Neural progenitor cell (in vitro differentiated cells): ENCODE measurements at regions not wholly inside any gene's neighbourhood (a gene's known extent, or its start where the extent isn't known, plus 50 kb on each side); places are given as distances from the start of the nearest gene placed in this dataset.
A peak's percentile ranks its signal among the peaks of the same experiment; 100 is the strongest.

Source experiments
- DNase-seq: peaks from one replicate; pipeline ENCODE4 v3.0.0-alpha.2; 2016; ENCODE audit warnings: low spot score
- H2AFZ ChIP-seq: fragments of 200-600 bp; sonication (generic); replicated peaks from 2 replicates; pipeline ENCODE4 v1.6.1; 2016; ENCODE audit warnings: antibody characterized with exemption
- H3F3A ChIP-seq: fragments of 200-600 bp; sonication (generic); 2 replicates; pipeline ENCODE4 v1.6.1; 2016; ENCODE audit warnings: antibody characterized with exemption, low read depth
- H3K27ac ChIP-seq: fragments of 200-600 bp; sonication (generic); 2 replicates; pipeline ENCODE4 v1.5.1; 2016; ENCODE audit warnings: mild to moderate bottlenecking
- H3K27me3 ChIP-seq: fragments of 200-600 bp; sonication (generic); 2 replicates; pipeline ENCODE4 v1.6.1; 2016; ENCODE audit warnings: mild to moderate bottlenecking, moderate library complexity
- H3K36me3 ChIP-seq: fragments of 200-600 bp; sonication (generic); 2 replicates; pipeline ENCODE4 v1.5.1; 2016
- H3K4me1 ChIP-seq: fragments of 200-600 bp; sonication (generic); 2 replicates; pipeline ENCODE4 v1.6.1; 2016; ENCODE audit warnings: mixed run types
- H3K4me2 ChIP-seq: fragments of 200-600 bp; sonication (generic); 2 replicates; pipeline ENCODE4 v1.6.1; 2016
- H3K4me3 ChIP-seq: fragments of 200-600 bp; sonication (generic); 2 replicates; pipeline ENCODE4 v1.5.1; 2016
- H3K79me2 ChIP-seq: fragments of 200-600 bp; sonication (generic); 2 replicates; pipeline ENCODE4 v1.6.1; 2016; ENCODE audit warnings: low read depth
- H3K9ac ChIP-seq: fragments of 200-600 bp; sonication (generic); 2 replicates; pipeline ENCODE4 v1.6.1; 2016
- H3K9me3 ChIP-seq: fragments of 200-600 bp; sonication (generic); 2 replicates; pipeline ENCODE4 v1.5.1; 2016; ENCODE audit warnings: low read depth
- H4K20me1 ChIP-seq: fragments of 200-600 bp; sonication (generic); 2 replicates; pipeline ENCODE4 v1.6.1; 2016; ENCODE audit warnings: low read depth
- H3K27ac Mint-ChIP-seq: 3 replicates; pipeline ENCODE4 v1.8.0; 2021; ENCODE audit warnings: mixed read lengths
- H3K27me3 Mint-ChIP-seq: 2 replicates; pipeline ENCODE4 v1.8.0; 2022; ENCODE audit warnings: low read depth, mild to moderate bottlenecking, inconsistent platforms, moderate library complexity, mixed read lengths; ENCODE audit not compliant: insufficient read depth
- H3K36me3 Mint-ChIP-seq: 3 replicates; pipeline ENCODE4 v1.8.0; 2021; ENCODE audit warnings: mixed read lengths
- H3K4me1 Mint-ChIP-seq: 3 replicates; pipeline ENCODE4 v1.8.0; 2021; ENCODE audit warnings: mixed read lengths
- H3K4me3 Mint-ChIP-seq: 3 replicates; pipeline ENCODE4 v1.8.0; 2021; ENCODE audit warnings: mild to moderate bottlenecking, moderate library complexity, mixed read lengths
- H3K9me3 Mint-ChIP-seq: 3 replicates; pipeline ENCODE4 v1.8.0; 2020; ENCODE audit warnings: mixed read lengths
- EZH2 ChIP-seq: fragments of 200-600 bp; sonication (generic); IDR thresholded peaks from 2 replicates; pipeline ENCODE4 v1.6.1; 2017; ENCODE audit warnings: antibody characterized with exemption, mild to moderate bottlenecking, moderate library complexity
- EZH2phosphoT487 ChIP-seq: fragments of 200-600 bp; sonication (generic); IDR thresholded peaks from 2 replicates; pipeline ENCODE4 v1.6.1; 2017; ENCODE audit warnings: antibody characterized with exemption
- TF ChIP-seq, protein P1 (sequence below): fragments of 200-600 bp; sonication (generic); IDR thresholded peaks from 2 replicates; pipeline ENCODE4 v1.5.1; 2017; ENCODE audit warnings: antibody characterized with exemption, mild to moderate bottlenecking

DNA sequence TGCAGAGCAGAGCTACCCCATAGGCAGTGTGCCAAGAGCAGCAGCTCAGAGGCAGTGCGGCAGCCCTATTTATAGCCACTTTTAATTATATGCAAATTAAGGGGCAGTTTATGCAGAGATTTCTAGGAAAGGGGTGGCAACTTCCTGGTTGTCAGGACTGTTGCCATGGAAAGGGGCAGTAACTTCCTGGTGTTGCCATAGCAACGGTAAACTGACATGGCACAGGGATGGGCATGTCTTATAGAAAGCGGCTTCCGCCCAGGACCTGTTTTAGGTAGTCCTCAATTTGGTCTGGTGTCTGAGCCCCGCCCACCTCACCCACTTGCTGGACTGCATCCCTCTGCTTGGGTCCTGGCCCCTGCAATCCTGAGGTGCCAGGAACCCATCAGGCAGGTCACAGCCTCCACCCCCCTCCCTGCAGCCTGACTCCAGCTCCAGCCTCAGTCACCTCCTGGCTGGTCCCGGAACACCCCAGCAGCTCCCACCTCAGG lies 115.8 kb downstream of the TMEM130 start:
- DNase-seq = peak; percentile 70
- Histone ChIP-seq H2AFZ (peak overlapping the region; percentile 50), H3K4me3 (no peak overlapping the region), H3K27me3 (no peaks in the 10 kb centered on the region), H3K36me3 (no peaks in the 10 kb centered on the region), H3K4me2 (no peak overlapping the region), H4K20me1 (no peaks in the 10 kb centered on the region), H3K27ac (no peak overlapping the region), H3K9me3 (no peaks in the 10 kb centered on the region), H3K79me2 (no peaks in the 10 kb centered on the region), H3K9ac (no peak overlapping the region), H3F3A (peaks cover 8% of the 10 kb centered on the region), H3K4me1 (no peaks in the 10 kb centered on the region)
- Mint-ChIP-seq H3K9me3 (peaks cover 5% of the 10 kb centered on the region), H3K4me3 (no peak overlapping the region), H3K27me3 (peaks cover 8% of the 10 kb centered on the region), H3K4me1 (peaks cover 5% of the 10 kb centered on the region), H3K36me3 (no peaks in the 10 kb centered on the region), H3K27ac (no peak overlapping the region)
- TF ChIP-seq EZH2phosphoT487 = no peak
- TF ChIP-seq EZH2 = no peak
- TF ChIP-seq, protein P1, sequence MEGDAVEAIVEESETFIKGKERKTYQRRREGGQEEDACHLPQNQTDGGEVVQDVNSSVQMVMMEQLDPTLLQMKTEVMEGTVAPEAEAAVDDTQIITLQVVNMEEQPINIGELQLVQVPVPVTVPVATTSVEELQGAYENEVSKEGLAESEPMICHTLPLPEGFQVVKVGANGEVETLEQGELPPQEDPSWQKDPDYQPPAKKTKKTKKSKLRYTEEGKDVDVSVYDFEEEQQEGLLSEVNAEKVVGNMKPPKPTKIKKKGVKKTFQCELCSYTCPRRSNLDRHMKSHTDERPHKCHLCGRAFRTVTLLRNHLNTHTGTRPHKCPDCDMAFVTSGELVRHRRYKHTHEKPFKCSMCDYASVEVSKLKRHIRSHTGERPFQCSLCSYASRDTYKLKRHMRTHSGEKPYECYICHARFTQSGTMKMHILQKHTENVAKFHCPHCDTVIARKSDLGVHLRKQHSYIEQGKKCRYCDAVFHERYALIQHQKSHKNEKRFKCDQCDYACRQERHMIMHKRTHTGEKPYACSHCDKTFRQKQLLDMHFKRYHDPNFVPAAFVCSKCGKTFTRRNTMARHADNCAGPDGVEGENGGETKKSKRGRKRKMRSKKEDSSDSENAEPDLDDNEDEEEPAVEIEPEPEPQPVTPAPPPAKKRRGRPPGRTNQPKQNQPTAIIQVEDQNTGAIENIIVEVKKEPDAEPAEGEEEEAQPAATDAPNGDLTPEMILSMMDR = no peak

DNA sequence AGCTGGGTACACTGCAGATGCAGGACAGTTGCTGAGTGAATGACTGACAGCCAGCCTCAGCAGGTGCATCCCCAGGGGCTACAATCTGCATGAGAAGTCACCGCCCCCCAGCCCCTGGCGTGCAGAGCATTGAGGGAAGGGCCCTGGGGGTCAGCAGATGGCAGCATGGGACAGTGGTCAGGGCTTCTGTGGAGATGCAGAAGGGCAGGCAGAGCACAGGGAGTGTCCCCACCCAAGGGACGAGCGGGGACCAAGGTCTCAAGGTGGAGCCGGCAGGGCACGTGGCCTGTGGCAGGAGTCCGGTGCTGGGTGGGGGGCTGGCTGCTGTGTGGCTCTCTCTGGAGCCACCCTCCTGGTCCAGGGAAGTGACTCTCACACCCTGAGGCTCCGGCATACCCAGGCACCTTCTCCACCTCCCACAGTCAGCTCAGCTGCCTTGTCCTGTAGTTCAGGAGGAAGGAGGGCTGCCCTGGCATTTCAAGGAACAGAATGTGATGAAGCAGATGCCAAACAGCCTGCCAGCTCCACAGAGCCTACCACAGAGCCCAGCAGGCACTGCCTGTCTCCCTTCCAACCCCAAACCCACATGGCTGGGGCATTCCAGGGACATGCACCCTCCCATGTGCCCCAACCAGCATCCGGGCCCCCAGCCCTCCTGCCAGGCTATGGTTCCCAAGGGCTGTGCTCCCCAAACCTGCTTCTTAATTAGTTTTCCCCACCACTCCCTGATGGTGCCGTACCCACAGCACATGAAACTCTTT lies 114.5 kb downstream of the TMEM130 start:
- H3K4me2 ChIP-seq = no peak overlapping the region
- no peaks in the 10 kb centered on the region for H3K79me2 ChIP-seq
- H3F3A ChIP-seq = peaks cover 8% of the 10 kb centered on the region
- Mint-ChIP-seq H3K27me3 (peaks cover 8% of the 10 kb centered on the region), H3K36me3 (no peaks in the 10 kb centered on the region), H3K4me3 (no peak overlapping the region), H3K4me1 (peaks cover 6% of the 10 kb centered on the region), H3K27ac (no peak overlapping the region), H3K9me3 (peaks cover 5% of the 10 kb centered on the region)
- H3K9ac ChIP-seq = no peak overlapping the region
- TF ChIP-seq, protein P1 = peak; percentile 45
- TF ChIP-seq EZH2phosphoT487 = no peak
- no peak for TF ChIP-seq EZH2
- DNase-seq = peak; percentile 49
- H3K27ac ChIP-seq = no peak overlapping the region
- H4K20me1 ChIP-seq = no peaks in the 10 kb centered on the region
- H3K4me1 ChIP-seq = no peaks in the 10 kb centered on the region
- H3K36me3 ChIP-seq = no peaks in the 10 kb centered on the region
- no peaks in the 10 kb centered on the region for H3K9me3 ChIP-seq
- H3K4me3 ChIP-seq = no peak overlapping the region
- H3K27me3 ChIP-seq = no peaks in the 10 kb centered on the region
- H2AFZ ChIP-seq = peak overlapping the region; percentile 19

DNA sequence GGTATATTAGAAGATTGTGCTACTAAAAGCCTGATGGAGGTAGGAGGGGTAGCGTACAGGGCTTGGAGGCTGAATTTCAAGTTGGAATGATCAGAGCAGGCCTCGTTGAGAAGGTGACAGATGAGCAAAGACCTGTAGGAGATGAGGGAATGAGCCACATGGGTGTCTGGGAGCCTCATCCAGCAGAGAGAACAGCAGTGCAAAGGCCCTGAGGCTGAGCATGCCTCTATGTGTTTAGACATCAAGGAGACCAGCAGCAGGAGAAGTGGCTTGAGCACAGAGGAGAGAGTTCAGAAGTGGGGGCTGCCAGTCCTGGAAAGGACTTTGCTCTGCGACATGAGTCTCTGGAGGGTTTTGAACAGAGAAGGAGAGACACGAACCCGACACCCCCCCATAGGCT lies 111.7 kb downstream of the TMEM130 start:
- H3K4me3 Mint-ChIP-seq = peak overlapping the region; percentile 22
- H3K27ac Mint-ChIP-seq = peak overlapping the region; percentile 22
- H3K4me1 ChIP-seq = peaks cover 4% of the 10 kb centered on the region
- H3K27me3 ChIP-seq = no peaks in the 10 kb centered on the region
- no peaks in the 10 kb centered on the region for H3K79me2 ChIP-seq
- peaks cover 8% of the 10 kb centered on the region for H3F3A ChIP-seq
- no peak for TF ChIP-seq EZH2
- no peak for TF ChIP-seq EZH2phosphoT487
- TF ChIP-seq, protein P1 = no peak
- H3K4me1 Mint-ChIP-seq = peaks cover 16% of the 10 kb centered on the region
- peaks cover 9% of the 10 kb centered on the region for H3K27me3 Mint-ChIP-seq
- no peak for DNase-seq
- H2AFZ ChIP-seq = no peak overlapping the region
- H3K9me3 Mint-ChIP-seq = peaks cover 5% of the 10 kb centered on the region
- no peak overlapping the region for H3K9ac ChIP-seq
- H3K9me3 ChIP-seq = no peaks in the 10 kb centered on the region
- no peak overlapping the region for H3K4me2 ChIP-seq
- no peaks in the 10 kb centered on the region for H3K36me3 ChIP-seq
- H3K4me3 ChIP-seq = no peak overlapping the region
- H3K36me3 Mint-ChIP-seq = no peaks in the 10 kb centered on the region
- no peaks in the 10 kb centered on the region for H4K20me1 ChIP-seq
- H3K27ac ChIP-seq = no peak overlapping the region
